Heart right ventricle (tissue), 16 donors: ENCODE measurements at regions not wholly inside any gene's neighbourhood (a gene's known extent, or its start where the extent isn't known, plus 50 kb on each side); places are given as distances from the start of the nearest gene placed in this dataset.

Source experiments
- ATAC-seq, 8 donors: fragments of 200-7000 bp; cut with Tn5 transposase; one replicate each; pipeline ENCODE4 v1.9.1; 2020; ENCODE audit warnings: mild to moderate bottlenecking in 8 of 8, moderate library complexity in 8 of 8, moderate number of reproducible peaks in 1 of 8
- DNase-seq, 2 donors: peaks; one replicate each; pipeline ENCODE4 v3.0.0-alpha.2; 2020
- H3K27ac ChIP-seq, 10 donors: fragments of 200-600 bp; sonication (generic) in 2 of 10; one replicate each; pipeline versions ENCODE4 v1.5.0 to v1.8.0; 2020 to 2022; ENCODE audit warnings: mild to moderate bottlenecking in 3 of 10
- H3K27me3 ChIP-seq, 7 donors: fragments of 200-600 bp; one replicate each; pipeline ENCODE4 v1.8.0; 2021 to 2022; ENCODE audit warnings: mild to moderate bottlenecking in 2 of 7
- H3K36me3 ChIP-seq, 9 donors: fragments of 200-600 bp; sonication (generic) in 1 of 9; one replicate each; pipeline versions ENCODE4 v1.5.0 to v1.8.0; 2020 to 2022; ENCODE audit warnings: mild to moderate bottlenecking in 2 of 9
- H3K4me1 ChIP-seq, 9 donors: fragments of 200-600 bp; sonication (generic) in 1 of 9; one replicate each; pipeline versions ENCODE4 v1.5.0 to v1.8.0; 2020 to 2022; ENCODE audit warnings: mild to moderate bottlenecking in 4 of 9
- H3K4me3 ChIP-seq, 10 donors: fragments of 200-600 bp; sonication (generic) in 2 of 10; one replicate each; pipeline versions ENCODE4 v1.5.0 to v1.8.0; 2020 to 2022; ENCODE audit warnings: mild to moderate bottlenecking in 7 of 10, moderate library complexity in 2 of 10
- H3K9me3 ChIP-seq, 11 donors: fragments of 200-600 bp in 10 of 11; sonication (generic) in 2 of 11; one replicate each; pipeline versions ENCODE4 v1.5.0 to v1.8.0; 2013 to 2022; ENCODE audit warnings: mild to moderate bottlenecking in 2 of 11, control low read depth in 1 of 11, moderate library complexity in 1 of 11
- CTCF ChIP-seq, 9 donors: fragments of 200-600 bp; sonication (generic) in 2 of 9; IDR thresholded peaks; one replicate each; pipeline versions ENCODE4 v1.5.0 to v1.8.0; 2021 to 2022; ENCODE audit warnings: antibody characterized with exemption in 9 of 9, mild to moderate bottlenecking in 5 of 9, moderate library complexity in 1 of 9
- WGBS, 2 donors: extraction: QIAGEN DNeasy Blood & Tissue Kit; methylation state at CpG; one replicate each; pipeline ENCODE4 v1.1.7; 2013; ENCODE audit warnings: inconsistent platforms in 1 of 2; 5-methylcytosine and 5-hydroxymethylcytosine counted together
- intact Hi-C, 10 donors: fragments of 100-400 bp; cut with DNase I; formaldehyde crosslinking; loops; one replicate each; pipeline versions ENCODE4 v1.11.1 to v1.14.2; 2022
- donor health status: Arrhythmogenic right ventricular cardiomyopathy.
- donor health status: ischemic (EF 13 %, LVEDD 7.1; RV severe dilation, severe dysfunction).
- donor health status: healthy with polysubstance abuse.
- donor health status: DM: no; HTN: yes; CAD: no.
- donor health status: DM: no; HTN: no; CAD: no.
- donor health status: ischemic (EF 25% LVEDD 6.9; RV normal size, moderate dysfunction).
- donor health status: ischemic (EF 25% LVEDD 5.7; RV mildly dilated, moderate dysfunction).
- donor health status: healthy.
- donor health status: DM: yes; HTN: yes; CAD: no.
- donor health status: Ischemic cardiomyopathy.
- donor health status: ischemic (EF 35%, LVEDD 5.7; RV mildly dilated, moderate dysfunction).
- donor health status: nonischemic (EF 11% LVEDD 7.7; RV severe dilation, severe dysfunction).
- donor health status: DM: yes; HTN: yes; CAD: no.
- donor health status: PGD.
- donor health status: ischemic (EF 29% LVEDD 5.4; RV normal size, mild dysfunction).
- donor health status: nonischemic (EF 23%, LVEDD 6.1; RV moderate dilation, normal function).

GRCh38 chr2:21774691-21775368 lies 651.1 kb downstream of the TDRD15 start:
- Histone ChIP-seq H3K36me3 (no peaks in the 10 kb centered on the region), H3K4me3 (no peak overlapping the region), H3K27me3 (no peaks in the 10 kb centered on the region), H3K27ac (no peak overlapping the region), H3K9me3 (no peaks in the 10 kb centered on the region), H3K4me1 (peaks cover 0 to 22% (median 4%) of the 10 kb centered on the region in 9 donors)
- 52 to 57% methylated on average over 6 of the region's 6 CpGs for WGBS, 2 donors
- TF ChIP-seq CTCF (IDR thresholded peaks at IDR 0.05): no peak
- ATAC-seq (no peak), DNase-seq (no peak)
- intact Hi-C loops: no loop called here

- no peak for TF ChIP-seq CTCF (IDR thresholded peaks at IDR 0.05)
- no peaks in the 10 kb centered on the region for H3K27me3 ChIP-seq
- H3K4me1 ChIP-seq: peaks cover 0 to 4% (median 0%) of the 10 kb centered on the region in 9 donors
- no peak overlapping the region for H3K27ac ChIP-seq
- H3K4me3 ChIP-seq: no peak overlapping the region
- H3K9me3 ChIP-seq: no peaks in the 10 kb centered on the region
- ATAC-seq (no peak), DNase-seq (no peak)
- 93 to 94% methylated on average over 1 of the region's 1 CpG for WGBS, 2 donors
- H3K36me3 ChIP-seq: no peaks in the 10 kb centered on the region
- intact Hi-C loops: no loop called here
Observed at GRCh38 chr2:21779786-21780185, 656.0 kb downstream of the TDRD15 start.

GRCh38 chr2:21781962-21782361 lies 658.2 kb downstream of the TDRD15 start:
- no peaks in the 10 kb centered on the region for H3K27me3 ChIP-seq
- H3K4me3 ChIP-seq: no peak overlapping the region
- no peaks in the 10 kb centered on the region for H3K9me3 ChIP-seq
- intact Hi-C loops: no loop called here
- H3K36me3 ChIP-seq: no peaks in the 10 kb centered on the region
- 82 to 87% methylated on average over 2 of the region's 2 CpGs for WGBS, 2 donors
- H3K27ac ChIP-seq: no peak overlapping the region
- DNase-seq (no peak), ATAC-seq (no peak)
- TF ChIP-seq CTCF (IDR thresholded peaks at IDR 0.05): no peak
- no peaks in the 10 kb centered on the region for H3K4me1 ChIP-seq

- no peak for TF ChIP-seq CTCF (IDR thresholded peaks at IDR 0.05)
- no peaks in the 10 kb centered on the region for H3K27me3 ChIP-seq
- H3K4me1 ChIP-seq: no peaks in the 10 kb centered on the region
- H3K9me3 ChIP-seq: no peaks in the 10 kb centered on the region
- H3K36me3 ChIP-seq: no peaks in the 10 kb centered on the region
- ATAC-seq (no peak), DNase-seq (no peak)
- no peak overlapping the region for H3K27ac ChIP-seq
- WGBS, 2 donors: 76 to 78% methylated on average over 6 of the region's 6 CpGs
- intact Hi-C loops: no loop called here
- H3K4me3 ChIP-seq: no peak overlapping the region
Observed at GRCh38 chr2:21782866-21783265, 659.1 kb downstream of the TDRD15 start.
